ENCODE measurements at regions not wholly inside any gene's neighbourhood (a gene's known extent, or its start where the extent isn't known, plus 50 kb on each side); places are given as distances from the start of the nearest gene placed in this dataset.
"Not testable (repeated sequence)": the region's sequence is repeated elsewhere in the genome, so short reads cannot be mapped to it uniquely, and the experiment has no call there.

DNA sequence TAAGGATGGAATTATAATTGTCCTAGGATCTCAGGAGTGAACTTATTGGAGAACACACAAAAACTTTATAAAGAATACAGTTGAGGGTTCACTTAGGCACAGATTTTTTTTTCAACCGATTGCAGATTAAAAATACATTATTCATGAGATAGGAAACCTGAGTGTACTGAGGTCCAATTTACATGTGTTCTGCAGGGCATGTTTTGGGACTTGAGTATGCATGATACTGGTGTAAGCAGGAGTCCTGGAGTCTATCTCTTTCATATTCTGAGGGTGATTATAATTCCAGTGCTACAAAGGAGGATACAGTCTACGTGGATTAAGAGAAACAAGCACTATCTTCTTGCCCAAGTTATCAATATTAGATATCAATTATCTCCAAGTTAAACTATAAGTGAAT, 139.3 kb upstream of the HSFY2 start:
- Histone ChIP-seq H3K27me3 (ENCODE audit: control insufficient read depth, insufficient read depth, low read length) (no peaks in the 10 kb centered on the region), H3K9me3 (ENCODE audit: control insufficient read depth, insufficient read depth, low read length) (no peaks in the 10 kb centered on the region), H3K4me3 (ENCODE audit: low read depth, low read length) (no peak overlapping the region), H3K27ac (ENCODE audit: low read depth, low read length) (no peak overlapping the region)
- TF ChIP-seq, protein P1, sequence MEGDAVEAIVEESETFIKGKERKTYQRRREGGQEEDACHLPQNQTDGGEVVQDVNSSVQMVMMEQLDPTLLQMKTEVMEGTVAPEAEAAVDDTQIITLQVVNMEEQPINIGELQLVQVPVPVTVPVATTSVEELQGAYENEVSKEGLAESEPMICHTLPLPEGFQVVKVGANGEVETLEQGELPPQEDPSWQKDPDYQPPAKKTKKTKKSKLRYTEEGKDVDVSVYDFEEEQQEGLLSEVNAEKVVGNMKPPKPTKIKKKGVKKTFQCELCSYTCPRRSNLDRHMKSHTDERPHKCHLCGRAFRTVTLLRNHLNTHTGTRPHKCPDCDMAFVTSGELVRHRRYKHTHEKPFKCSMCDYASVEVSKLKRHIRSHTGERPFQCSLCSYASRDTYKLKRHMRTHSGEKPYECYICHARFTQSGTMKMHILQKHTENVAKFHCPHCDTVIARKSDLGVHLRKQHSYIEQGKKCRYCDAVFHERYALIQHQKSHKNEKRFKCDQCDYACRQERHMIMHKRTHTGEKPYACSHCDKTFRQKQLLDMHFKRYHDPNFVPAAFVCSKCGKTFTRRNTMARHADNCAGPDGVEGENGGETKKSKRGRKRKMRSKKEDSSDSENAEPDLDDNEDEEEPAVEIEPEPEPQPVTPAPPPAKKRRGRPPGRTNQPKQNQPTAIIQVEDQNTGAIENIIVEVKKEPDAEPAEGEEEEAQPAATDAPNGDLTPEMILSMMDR (IDR thresholded peaks at IDR 0.05; ENCODE audit: low read depth, low read length): no peak
- POLR2A ChIA-PET: no interaction called here
- DNase-seq (ENCODE audit: low read depth, low spot score): no peak
- CTCF ChIA-PET: no interaction called here

DNA sequence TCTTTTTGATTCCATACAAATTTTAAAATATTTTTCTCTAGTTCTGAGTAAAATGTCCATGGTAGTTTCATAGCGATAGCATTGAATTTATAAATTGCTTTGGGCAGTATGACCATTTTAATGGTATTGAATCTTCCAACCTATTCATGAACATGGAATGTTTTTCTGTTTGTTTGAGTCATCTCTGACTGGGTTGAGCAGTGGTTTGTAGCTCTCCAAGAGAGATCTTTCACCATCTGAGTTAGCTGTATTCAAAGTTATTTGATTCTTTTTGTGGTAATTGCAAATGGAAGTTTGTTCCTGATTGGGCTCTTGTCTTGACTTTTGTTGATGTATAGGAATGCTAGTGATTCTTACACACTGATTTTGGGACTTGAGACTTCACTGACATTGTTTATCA, 136.3 kb upstream of the HSFY2 start:
- TF ChIP-seq, protein P1 (IDR thresholded peaks at IDR 0.05; ENCODE audit: low read depth, low read length): no peak
- Histone ChIP-seq H3K9me3 (ENCODE audit: control insufficient read depth, insufficient read depth, low read length) (no peaks in the 10 kb centered on the region), H3K27me3 (ENCODE audit: control insufficient read depth, insufficient read depth, low read length) (no peaks in the 10 kb centered on the region), H3K4me3 (ENCODE audit: low read depth, low read length) (no peak overlapping the region), H3K27ac (ENCODE audit: low read depth, low read length) (no peak overlapping the region)
- ChIA-PET POLR2A (no interaction called here), CTCF (no interaction called here)
- peak; percentile 16 for DNase-seq (ENCODE audit: low read depth, low spot score)

DNA sequence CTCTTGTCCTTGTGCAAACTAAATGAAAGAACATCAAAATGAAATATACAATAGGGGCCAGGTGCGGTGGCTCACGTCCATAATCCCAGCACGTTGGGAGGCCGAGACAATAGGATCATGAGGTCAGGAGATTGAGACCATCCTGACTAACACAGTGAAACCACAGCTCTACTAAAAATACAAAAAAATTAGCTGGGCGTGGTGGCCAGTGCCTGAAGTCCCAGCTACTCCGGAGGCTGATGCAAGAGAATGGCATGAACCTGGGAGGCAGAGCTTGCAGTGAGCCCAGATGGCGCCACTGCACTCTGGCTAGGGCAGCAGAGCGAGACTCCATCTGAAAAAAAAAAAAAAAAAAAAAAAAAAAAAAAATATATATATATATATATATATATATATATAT, 132.7 kb upstream of the HSFY2 start:
- H3K9me3 ChIP-seq (ENCODE audit: control insufficient read depth, insufficient read depth, low read length); H3K27ac ChIP-seq (ENCODE audit: low read depth, low read length); DNase-seq (ENCODE audit: low read depth, low spot score); H3K4me3 ChIP-seq (ENCODE audit: low read depth, low read length); H3K27me3 ChIP-seq (ENCODE audit: control insufficient read depth, insufficient read depth, low read length); CTCF ChIA-PET; POLR2A ChIA-PET: not testable (repeated sequence)

DNA sequence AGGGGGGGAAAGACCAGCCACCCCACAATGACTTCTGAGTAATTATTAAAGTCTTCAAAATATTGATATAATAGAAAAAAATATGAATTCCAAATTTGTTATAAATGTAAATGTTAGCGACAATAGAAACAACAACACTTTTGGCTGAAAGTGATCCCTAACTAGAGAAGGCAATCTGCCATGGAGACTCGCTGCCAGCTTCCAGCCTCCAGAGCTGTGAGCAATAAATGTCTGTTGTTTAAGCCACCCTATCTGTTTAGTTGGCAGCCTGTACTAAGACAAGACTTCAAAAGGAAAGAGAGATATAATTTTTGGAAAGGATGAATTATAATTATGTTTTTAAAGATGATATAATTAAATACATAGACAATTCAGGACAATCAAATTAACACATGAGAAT, 130.8 kb upstream of the HSFY2 start:
- TF ChIP-seq, protein P1 (IDR thresholded peaks at IDR 0.05; ENCODE audit: low read depth, low read length): no peak
- ChIA-PET CTCF (no interaction called here), POLR2A (no interaction called here)
- H3K9me3 ChIP-seq (ENCODE audit: control insufficient read depth, insufficient read depth, low read length): no peaks in the 10 kb centered on the region
- H3K27ac ChIP-seq (ENCODE audit: low read depth, low read length): no peak overlapping the region
- no peak for DNase-seq (ENCODE audit: low read depth, low spot score)
- no peak overlapping the region for H3K4me3 ChIP-seq (ENCODE audit: low read depth, low read length)
- H3K27me3 ChIP-seq (ENCODE audit: control insufficient read depth, insufficient read depth, low read length): no peaks in the 10 kb centered on the region

DNA sequence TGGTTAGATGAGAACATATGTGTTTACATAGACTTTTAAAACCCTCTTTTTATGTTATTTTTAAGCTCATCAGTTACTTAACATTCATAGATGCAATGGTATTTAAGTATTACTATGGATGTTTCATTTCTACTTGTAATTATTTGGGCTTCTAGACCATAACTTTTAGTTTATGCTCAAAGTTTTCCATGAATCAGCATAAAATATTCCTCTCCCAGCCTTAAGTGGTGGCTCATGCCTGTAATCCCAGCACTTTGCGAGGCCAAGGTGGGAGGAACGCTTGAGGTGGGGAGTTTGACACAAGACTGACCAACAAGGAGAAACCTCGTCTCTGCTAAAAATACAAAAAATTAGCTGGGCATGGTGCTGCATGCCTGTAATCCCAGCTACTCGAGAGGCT, 118.5 kb upstream of the HSFY2 start:
- H3K27ac ChIP-seq (ENCODE audit: low read depth, low read length): no peak overlapping the region
- ChIA-PET POLR2A (no interaction called here), CTCF (no interaction called here)
- H3K9me3 ChIP-seq (ENCODE audit: control insufficient read depth, insufficient read depth, low read length): no peaks in the 10 kb centered on the region; the same call in 1 of the 2 replicates
- no peak for DNase-seq (ENCODE audit: low read depth, low spot score)
- H3K4me3 ChIP-seq (ENCODE audit: low read depth, low read length): no peak overlapping the region
- TF ChIP-seq, protein P1 (IDR thresholded peaks at IDR 0.05; ENCODE audit: low read depth, low read length): no peak
- H3K27me3 ChIP-seq (ENCODE audit: control insufficient read depth, insufficient read depth, low read length): no peaks in the 10 kb centered on the region

DNA sequence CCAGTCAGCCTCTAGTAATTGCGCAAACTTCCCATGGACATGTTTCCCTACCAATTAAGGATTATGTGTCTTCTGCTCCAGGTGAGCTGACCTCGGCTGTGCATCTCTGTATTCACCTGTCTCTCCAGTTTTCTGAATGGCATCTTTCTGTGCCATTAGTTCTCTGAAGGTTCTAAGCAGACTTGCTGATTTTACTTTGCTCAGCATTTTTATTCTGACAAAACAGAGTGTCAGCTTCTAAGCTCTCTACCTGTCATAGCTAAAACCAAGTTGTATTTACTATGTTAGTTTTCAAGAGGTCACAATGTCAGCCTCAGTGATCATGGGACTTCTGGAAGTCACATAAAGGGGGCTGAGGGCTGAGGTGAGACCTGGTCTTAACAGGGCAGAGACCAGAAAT, 116.0 kb upstream of the HSFY2 start:
- CTCF ChIA-PET: no interaction called here
- TF ChIP-seq, protein P1 (IDR thresholded peaks at IDR 0.05; ENCODE audit: low read depth, low read length): no peak
- no peaks in the 10 kb centered on the region; the same call in 1 of the 2 replicates for H3K9me3 ChIP-seq (ENCODE audit: control insufficient read depth, insufficient read depth, low read length)
- H3K27ac ChIP-seq (ENCODE audit: low read depth, low read length): no peak overlapping the region
- POLR2A ChIA-PET: no interaction called here
- no peak overlapping the region for H3K4me3 ChIP-seq (ENCODE audit: low read depth, low read length)
- H3K27me3 ChIP-seq (ENCODE audit: control insufficient read depth, insufficient read depth, low read length): no peaks in the 10 kb centered on the region
- no peak for DNase-seq (ENCODE audit: low read depth, low spot score)

All from AG04450 (cell line).